Loucy (cell line): ENCODE measurements at regions not wholly inside any gene's neighbourhood (a gene's known extent, or its start where the extent isn't known, plus 50 kb on each side); places are given as distances from the start of the nearest gene placed in this dataset.

Source experiments
- H2AFZ ChIP-seq: fragments of 200-600 bp; sonication (generic); 2 replicates; pipeline ENCODE4 v1.6.0; 2016; ENCODE audit warnings: antibody characterized with exemption, mild to moderate bottlenecking, low read length, moderate library complexity
- H3F3A ChIP-seq: fragments of 200-600 bp; 2 replicates; pipeline ENCODE4 v1.6.0; 2016; ENCODE audit warnings: antibody characterized with exemption, low read depth, mild to moderate bottlenecking
- H3K27me3 ChIP-seq: fragments of 200-600 bp; sonication (generic); 2 replicates; pipeline ENCODE4 v1.6.1; 2014; ENCODE audit warnings: low read length, mild to moderate bottlenecking; ENCODE audit not compliant: insufficient read depth, poor library complexity, severe bottlenecking
- H3K36me3 ChIP-seq: fragments of 200-600 bp; sonication (generic); 2 replicates; pipeline ENCODE4 v1.6.1; 2016; ENCODE audit warnings: low read length; ENCODE audit not compliant: insufficient read depth
- H3K4me1 ChIP-seq: fragments of 200-600 bp; sonication (generic); 2 replicates; pipeline ENCODE4 v1.5.1; 2014; ENCODE audit warnings: low read length, mild to moderate bottlenecking; ENCODE audit not compliant: insufficient read depth, poor library complexity, severe bottlenecking
- H3K4me2 ChIP-seq: fragments of 200-600 bp; sonication (generic); 2 replicates; pipeline ENCODE4 v1.6.0; 2014; ENCODE audit warnings: antibody characterized with exemption, low read length, low read depth, mild to moderate bottlenecking; ENCODE audit not compliant: poor library complexity, severe bottlenecking
- H3K4me3 ChIP-seq: fragments of 200-600 bp; sonication (generic); 2 replicates; pipeline ENCODE4 v1.5.1; 2014; ENCODE audit warnings: low read length, mild to moderate bottlenecking, mixed read lengths; ENCODE audit not compliant: poor library complexity, severe bottlenecking
- H3K79me2 ChIP-seq: fragments of 200-600 bp; sonication (generic); 2 replicates; pipeline ENCODE4 v1.6.1; 2014; ENCODE audit warnings: low read length; ENCODE audit not compliant: insufficient read depth
- H3K9ac ChIP-seq: fragments of 200-600 bp; sonication (generic); 2 replicates; pipeline ENCODE4 v1.6.0; 2014; ENCODE audit warnings: mild to moderate bottlenecking, low read depth, low read length, moderate library complexity; ENCODE audit not compliant: poor library complexity, severe bottlenecking
- H3K9me2 ChIP-seq: fragments of 200-600 bp; sonication (generic); replicated peaks from 2 replicates; pipeline ENCODE4 v1.6.1; 2016; ENCODE audit warnings: low read depth, low read length, mixed read lengths
- H3K9me3 ChIP-seq: fragments of 200-600 bp; sonication (generic); 2 replicates; pipeline ENCODE4 v1.6.1; 2014; ENCODE audit warnings: mild to moderate bottlenecking, antibody characterized with exemption, low read length, low read depth; ENCODE audit not compliant: insufficient read depth
- H4K20me1 ChIP-seq: fragments of 200-600 bp; sonication (generic); 2 replicates; pipeline ENCODE4 v1.6.0; 2014; ENCODE audit warnings: antibody characterized with exemption, low read length, mild to moderate bottlenecking; ENCODE audit not compliant: insufficient read depth, poor library complexity, severe bottlenecking
- EZH2phosphoT487 ChIP-seq: fragments of 200-600 bp; IDR thresholded peaks from 2 replicates; pipeline ENCODE4 v1.6.1; 2018; ENCODE audit warnings: antibody characterized with exemption, mild to moderate bottlenecking, moderate library complexity, borderline replicate concordance
- TF ChIP-seq, protein P1 (sequence below): fragments of 200-600 bp; sonication (generic); conservative IDR thresholded peaks from 2 replicates; pipeline ENCODE4 v1.5.1; 2014; ENCODE audit warnings: mild to moderate bottlenecking, antibody characterized with exemption, low read length

DNA sequence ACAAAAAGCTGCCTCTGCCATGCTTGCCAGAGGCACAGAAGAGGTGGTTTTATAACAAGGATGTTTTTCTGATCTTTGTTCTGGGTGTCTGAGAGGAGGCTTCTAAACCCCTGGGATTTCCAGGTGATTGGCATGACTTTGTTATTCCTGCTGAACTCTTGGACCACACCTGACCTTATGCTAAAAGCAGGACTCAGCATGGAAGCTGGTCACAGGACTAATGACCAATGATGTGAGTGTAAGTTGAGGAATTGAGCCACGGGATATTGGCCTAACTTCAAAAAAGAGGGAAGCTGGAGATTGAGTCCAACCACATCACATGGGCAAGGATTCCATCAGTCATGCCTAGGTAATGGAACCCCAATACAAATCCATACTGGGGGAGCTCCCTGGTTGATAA lies 437.9 kb downstream of the POM121L12 start:
- Histone ChIP-seq H3K4me1 (no peaks in the 10 kb centered on the region), H3K9me3 (no peaks in the 10 kb centered on the region)

DNA sequence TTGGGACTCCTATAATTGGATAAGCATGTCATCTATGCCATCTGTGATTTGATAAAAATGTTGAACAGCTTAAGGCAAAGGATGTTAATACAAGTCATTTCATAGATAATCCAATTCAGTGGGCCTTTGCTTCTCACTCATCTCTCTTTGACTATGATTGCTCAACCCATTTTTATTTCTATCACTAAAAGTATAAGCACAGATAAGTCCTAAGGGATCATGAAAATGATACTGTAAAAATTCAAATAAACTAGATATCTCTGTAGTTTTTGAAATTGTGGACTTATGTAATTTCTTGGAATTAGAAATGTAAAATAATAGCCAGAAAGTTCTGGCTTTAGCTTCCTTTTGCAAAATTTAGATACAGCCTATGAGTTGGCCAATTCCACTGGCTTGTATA lies 440.3 kb downstream of the POM121L12 start:
- TF ChIP-seq EZH2phosphoT487 = no peak
- TF ChIP-seq, protein P1, sequence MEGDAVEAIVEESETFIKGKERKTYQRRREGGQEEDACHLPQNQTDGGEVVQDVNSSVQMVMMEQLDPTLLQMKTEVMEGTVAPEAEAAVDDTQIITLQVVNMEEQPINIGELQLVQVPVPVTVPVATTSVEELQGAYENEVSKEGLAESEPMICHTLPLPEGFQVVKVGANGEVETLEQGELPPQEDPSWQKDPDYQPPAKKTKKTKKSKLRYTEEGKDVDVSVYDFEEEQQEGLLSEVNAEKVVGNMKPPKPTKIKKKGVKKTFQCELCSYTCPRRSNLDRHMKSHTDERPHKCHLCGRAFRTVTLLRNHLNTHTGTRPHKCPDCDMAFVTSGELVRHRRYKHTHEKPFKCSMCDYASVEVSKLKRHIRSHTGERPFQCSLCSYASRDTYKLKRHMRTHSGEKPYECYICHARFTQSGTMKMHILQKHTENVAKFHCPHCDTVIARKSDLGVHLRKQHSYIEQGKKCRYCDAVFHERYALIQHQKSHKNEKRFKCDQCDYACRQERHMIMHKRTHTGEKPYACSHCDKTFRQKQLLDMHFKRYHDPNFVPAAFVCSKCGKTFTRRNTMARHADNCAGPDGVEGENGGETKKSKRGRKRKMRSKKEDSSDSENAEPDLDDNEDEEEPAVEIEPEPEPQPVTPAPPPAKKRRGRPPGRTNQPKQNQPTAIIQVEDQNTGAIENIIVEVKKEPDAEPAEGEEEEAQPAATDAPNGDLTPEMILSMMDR = no peak

More for the DNA sequence above, 437.9 kb downstream of the POM121L12 start:
- TF ChIP-seq EZH2phosphoT487 = no peak
- TF ChIP-seq, protein P1 = no peak
- H2AFZ ChIP-seq = no peak overlapping the region
- H3K27me3 ChIP-seq = no peaks in the 10 kb centered on the region
- no peaks in the 10 kb centered on the region for H3F3A ChIP-seq
- H4K20me1 ChIP-seq = no peaks in the 10 kb centered on the region
- no peaks in the 10 kb centered on the region for H3K36me3 ChIP-seq
- no peaks in the 10 kb centered on the region for H3K79me2 ChIP-seq
- no peak overlapping the region for H3K4me2 ChIP-seq
- H3K9me2 ChIP-seq = no peaks in the 10 kb centered on the region
- H3K9ac ChIP-seq = no peak overlapping the region
- no peak overlapping the region for H3K4me3 ChIP-seq

DNA sequence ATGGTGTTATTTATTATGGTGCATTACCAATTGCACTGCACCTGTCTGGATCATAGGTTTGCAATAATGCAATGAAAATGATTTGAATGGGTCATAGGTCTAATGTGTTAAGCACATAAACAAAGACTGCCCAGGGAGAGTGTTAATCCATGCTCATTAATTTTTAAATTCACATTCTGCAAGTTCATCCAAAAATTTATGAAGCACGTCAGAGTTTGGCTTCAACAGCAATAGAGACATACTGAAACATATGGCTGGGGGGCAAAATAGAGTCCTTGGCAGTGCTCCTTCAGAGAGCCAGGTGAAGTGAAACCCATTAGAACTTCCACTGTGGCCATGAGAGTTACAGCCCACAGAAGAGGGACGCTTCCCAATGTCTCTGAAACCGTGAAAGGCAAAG lies 441.1 kb downstream of the POM121L12 start:
- Histone ChIP-seq H3F3A (no peaks in the 10 kb centered on the region), H3K9ac (no peak overlapping the region), H3K4me2 (no peak overlapping the region), H3K4me3 (no peak overlapping the region), H2AFZ (no peak overlapping the region), H3K4me1 (no peaks in the 10 kb centered on the region), H3K9me3 (no peaks in the 10 kb centered on the region), H3K36me3 (no peaks in the 10 kb centered on the region), H3K9me2 (no peaks in the 10 kb centered on the region), H4K20me1 (no peaks in the 10 kb centered on the region), H3K79me2 (no peaks in the 10 kb centered on the region), H3K27me3 (no peaks in the 10 kb centered on the region)
- TF ChIP-seq, protein P1 = no peak
- TF ChIP-seq EZH2phosphoT487 = no peak

More for the DNA sequence above, 440.3 kb downstream of the POM121L12 start:
- no peak overlapping the region for H3K4me3 ChIP-seq
- H2AFZ ChIP-seq = no peak overlapping the region
- H3F3A ChIP-seq = no peaks in the 10 kb centered on the region
- no peak overlapping the region for H3K9ac ChIP-seq
- no peaks in the 10 kb centered on the region for H3K27me3 ChIP-seq
- H3K9me3 ChIP-seq = no peaks in the 10 kb centered on the region
- H3K79me2 ChIP-seq = no peaks in the 10 kb centered on the region
- no peaks in the 10 kb centered on the region for H3K9me2 ChIP-seq
- no peak overlapping the region for H3K4me2 ChIP-seq
- no peaks in the 10 kb centered on the region for H3K36me3 ChIP-seq
- H3K4me1 ChIP-seq = no peaks in the 10 kb centered on the region
- H4K20me1 ChIP-seq = no peaks in the 10 kb centered on the region
